K562 (cell line): ENCODE measurements at regions not wholly inside any gene's neighbourhood (a gene's known extent, or its start where the extent isn't known, plus 50 kb on each side); places are given as distances from the start of the nearest gene placed in this dataset.

Experiments
- CREB1 ChIP-seq, 2 experiments: sonication (generic) in 1 of 2; formaldehyde crosslinking in 1 of 2; IDR thresholded peaks; 2 replicates each; pipeline versions ENCODE4 v1.6.1 to v1.8.0; 2012 to 2022; ENCODE audit warnings: inconsistent platforms in 1 of 2, mild to moderate bottlenecking in 1 of 2, missing genetic modification reagents in 1 of 2, moderate library complexity in 1 of 2
- EP300 ChIP-seq: IDR thresholded peaks from 2 replicates; pipeline ENCODE4 v1.6.1; 2012; ENCODE audit warnings: low read length, improper control_type of control experiment
- POLR2AphosphoS5 ChIP-seq: IDR thresholded peaks from 2 replicates; pipeline ENCODE4 v1.6.1; 2011; ENCODE audit warnings: mild to moderate bottlenecking, low read depth, low read length, moderate library complexity; ENCODE audit not compliant: control insufficient read depth, insufficient read depth
- TF ChIP-seq, protein P1 (sequence below): fragments of 250-450 bp; sonication (Bioruptor Pico); IDR thresholded peaks from 2 replicates; pipeline ENCODE4 v1.8.0; 2021; ENCODE audit warnings: moderate library complexity, mild to moderate bottlenecking, inconsistent platforms

DNA sequence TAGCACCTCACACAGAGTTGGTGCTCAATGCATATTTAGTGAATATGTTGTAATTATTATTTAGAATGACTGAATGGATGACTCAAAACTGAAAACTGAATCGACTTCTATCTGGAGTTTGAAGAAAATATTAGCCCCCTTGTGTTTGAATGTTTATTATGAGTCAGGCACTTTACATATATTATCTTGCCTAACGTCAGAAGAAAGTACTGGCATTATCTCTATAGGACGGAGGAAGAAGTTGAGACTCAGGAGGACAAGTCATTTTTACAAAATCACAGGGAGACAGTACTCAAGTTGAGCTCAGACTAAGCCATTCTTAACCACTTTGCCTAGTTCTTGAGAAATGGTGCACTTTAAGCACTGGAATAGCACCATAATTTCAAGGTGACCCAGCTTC, 684.0 kb downstream of the UTRN start:
- TF ChIP-seq EP300 (no peak), POLR2AphosphoS5 (no peak), CREB1 (IDR thresholded peaks at IDR 0.05) (no peak), CREB1 (CRISPR knock-in tag; IDR thresholded peaks at IDR 0.05) (no peak)
- TF ChIP-seq, protein P1, sequence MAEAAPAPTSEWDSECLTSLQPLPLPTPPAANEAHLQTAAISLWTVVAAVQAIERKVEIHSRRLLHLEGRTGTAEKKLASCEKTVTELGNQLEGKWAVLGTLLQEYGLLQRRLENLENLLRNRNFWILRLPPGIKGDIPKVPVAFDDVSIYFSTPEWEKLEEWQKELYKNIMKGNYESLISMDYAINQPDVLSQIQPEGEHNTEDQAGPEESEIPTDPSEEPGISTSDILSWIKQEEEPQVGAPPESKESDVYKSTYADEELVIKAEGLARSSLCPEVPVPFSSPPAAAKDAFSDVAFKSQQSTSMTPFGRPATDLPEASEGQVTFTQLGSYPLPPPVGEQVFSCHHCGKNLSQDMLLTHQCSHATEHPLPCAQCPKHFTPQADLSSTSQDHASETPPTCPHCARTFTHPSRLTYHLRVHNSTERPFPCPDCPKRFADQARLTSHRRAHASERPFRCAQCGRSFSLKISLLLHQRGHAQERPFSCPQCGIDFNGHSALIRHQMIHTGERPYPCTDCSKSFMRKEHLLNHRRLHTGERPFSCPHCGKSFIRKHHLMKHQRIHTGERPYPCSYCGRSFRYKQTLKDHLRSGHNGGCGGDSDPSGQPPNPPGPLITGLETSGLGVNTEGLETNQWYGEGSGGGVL: no peak
